ENCODE measurements at regions not wholly inside any gene's neighbourhood (a gene's known extent, or its start where the extent isn't known, plus 50 kb on each side); places are given as distances from the start of the nearest gene placed in this dataset.

- DNase-seq (ENCODE audit: low read depth), result no peak
Measured at GRCh38 chr4:188197566-188197965, 58.3 kb downstream of the TRIML1 start.

GRCh38 chr4:188198982-188199792 lies 59.9 kb downstream of the TRIML1 start:
- no peak for DNase-seq (ENCODE audit: low read depth)

- no peak for DNase-seq (ENCODE audit: low read depth)
Measured at GRCh38 chr4:188201851-188202250, 62.6 kb downstream of the TRIML1 start.

- no peak for DNase-seq (ENCODE audit: low read depth)
Measured at GRCh38 chr4:188206783-188207182, 67.5 kb downstream of the TRIML1 start.

GRCh38 chr4:188214861-188215260 lies 75.6 kb downstream of the TRIML1 start:
- no peak for DNase-seq (ENCODE audit: low read depth)

GRCh38 chr4:188218392-188218791 lies 79.2 kb downstream of the TRIML1 start:
- DNase-seq (ENCODE audit: low read depth), result no peak

- no peak for DNase-seq (ENCODE audit: low read depth)
Measured at GRCh38 chr4:188220006-188220405, 80.8 kb downstream of the TRIML1 start.

GRCh38 chr4:188221090-188221489 lies 81.8 kb downstream of the TRIML1 start:
- no peak for DNase-seq (ENCODE audit: low read depth)

- no peak for DNase-seq (ENCODE audit: low read depth)
Measured at GRCh38 chr4:188228279-188228678, 89.0 kb downstream of the TRIML1 start.

- DNase-seq (ENCODE audit: low read depth), result no peak
Measured at GRCh38 chr4:188232428-188232827, 93.2 kb downstream of the TRIML1 start.

- DNase-seq (ENCODE audit: low read depth), result no peak
Measured at GRCh38 chr4:188242041-188242440, 102.8 kb downstream of the TRIML1 start.

GRCh38 chr4:188245651-188246050 lies 106.4 kb downstream of the TRIML1 start:
- no peak for DNase-seq (ENCODE audit: low read depth)

- DNase-seq (ENCODE audit: low read depth), result no peak
Measured at GRCh38 chr4:188246488-188246887, 107.2 kb downstream of the TRIML1 start.

- no peak for DNase-seq (ENCODE audit: low read depth)
Measured at GRCh38 chr4:188254211-188254610, 115.0 kb downstream of the TRIML1 start.

GRCh38 chr4:188262464-188262863 lies 123.2 kb downstream of the TRIML1 start:
- no peak for DNase-seq (ENCODE audit: low read depth)

- DNase-seq (ENCODE audit: low read depth), result no peak
Measured at GRCh38 chr4:188263321-188263720, 124.1 kb downstream of the TRIML1 start.

- no peak for DNase-seq (ENCODE audit: low read depth)
Measured at GRCh38 chr4:188266386-188266785, 127.1 kb downstream of the TRIML1 start.

GRCh38 chr4:188268131-188268908 lies 129.1 kb downstream of the TRIML1 start:
- DNase-seq (ENCODE audit: low read depth), result no peak

GRCh38 chr4:188270273-188271069 lies 131.2 kb downstream of the TRIML1 start:
- DNase-seq (ENCODE audit: low read depth), result no peak

- DNase-seq (ENCODE audit: low read depth), result no peak
Measured at GRCh38 chr4:188275686-188276085, 136.4 kb downstream of the TRIML1 start.

- no peak for DNase-seq (ENCODE audit: low read depth)
Measured at GRCh38 chr4:188279184-188279583, 139.9 kb downstream of the TRIML1 start.

- no peak for DNase-seq (ENCODE audit: low read depth)
Measured at GRCh38 chr4:188282471-188283232, 143.4 kb downstream of the TRIML1 start.
